Caco-2 (cell line): ENCODE measurements at regions not wholly inside any gene's neighbourhood (a gene's known extent, or its start where the extent isn't known, plus 50 kb on each side); places are given as distances from the start of the nearest gene placed in this dataset.

ENCODE experiments used
- BruUV-seq: library from RNA; stranded (reverse); fragments of 400-500 nt; replicated peaks from 2 replicates; lab custom pipeline; 2021; lab: Mats Ljungman, UMichigan
- CTCF ChIA-PET: fragments of 300-600 bp; sonication (Branson Sonifier 250); formaldehyde crosslinking; loops from one replicate; lab custom pipeline; 2022; ENCODE audit warnings: antibody characterized with exemption; lab: Charles Lee
- POLR2A ChIA-PET: fragments of 300-600 bp; sonication (Branson Sonifier 250); formaldehyde crosslinking; loops from one replicate; lab custom pipeline; 2022; ENCODE audit warnings: antibody characterized with exemption; lab: Charles Lee
- DNase-seq, 2 experiments: peaks; one replicate each; pipeline versions ENCODE4 v3.0.0 to v3.0.0-alpha.2; 2020 to 2022
- H3K27me3 ChIP-seq: replicated peaks from 2 replicates; pipeline ENCODE4 v1.6.0; 2011; ENCODE audit warnings: low read length; ENCODE audit not compliant: control insufficient read depth, insufficient read depth
- H3K36me3 ChIP-seq: 2 replicates; pipeline ENCODE4 v1.5.1; 2011; ENCODE audit warnings: low read length; ENCODE audit not compliant: control insufficient read depth, insufficient read depth
- H3K4me1 ChIP-seq: fragments of 250-450 bp; sonication (Bioruptor Pico); 2 replicates; pipeline ENCODE4 v1.5.1; 2020; ENCODE audit warnings: mild to moderate bottlenecking
- H3K4me3 ChIP-seq: 2 replicates; pipeline ENCODE4 v1.5.1; 2011; ENCODE audit warnings: low read depth, mild to moderate bottlenecking, control low read depth, low read length
- H3K9me3 ChIP-seq: fragments of 250-450 bp; sonication (Bioruptor Pico); 2 replicates; pipeline ENCODE4 v1.5.1; 2020; ENCODE audit warnings: mild to moderate bottlenecking, moderate library complexity
- H3K27ac Mint-ChIP-seq: one replicate; pipeline ENCODE4 v1.8.0; 2022; ENCODE audit warnings: mixed read lengths; ENCODE audit not compliant: unreplicated experiment
- H3K27me3 Mint-ChIP-seq: one replicate; pipeline ENCODE4 v1.8.0; 2022; ENCODE audit warnings: mixed read lengths; ENCODE audit not compliant: insufficient read depth, unreplicated experiment
- H3K36me3 Mint-ChIP-seq: one replicate; pipeline ENCODE4 v1.8.0; 2022; ENCODE audit warnings: mild to moderate bottlenecking, mixed read lengths; ENCODE audit not compliant: insufficient read depth, unreplicated experiment
- H3K4me1 Mint-ChIP-seq: one replicate; pipeline ENCODE4 v1.8.0; 2022; ENCODE audit warnings: low read depth, mixed read lengths; ENCODE audit not compliant: unreplicated experiment
- H3K4me3 Mint-ChIP-seq: one replicate; pipeline ENCODE4 v1.8.0; 2022; ENCODE audit warnings: mild to moderate bottlenecking, moderate library complexity, mixed read lengths; ENCODE audit not compliant: unreplicated experiment
- H3K9me3 Mint-ChIP-seq: one replicate; pipeline ENCODE4 v1.8.0; 2022; ENCODE audit warnings: mixed read lengths; ENCODE audit not compliant: unreplicated experiment
- intact Hi-C: fragments of 100-400 bp; cut with micrococcal nuclease; formaldehyde crosslinking; loops from one replicate; pipeline ENCODE4 v1.10.0; 2022; ENCODE audit not compliant: unreplicated experiment
- TF ChIP-seq, protein P1 (sequence below), 2 experiments: fragments of 200-600 bp in 1 of 2; IDR thresholded peaks; 1 replicate in 1 of 2; 2 replicates in 1 of 2; pipeline versions ENCODE4 v1.5.1 to v1.8.0; 2011 to 2022; ENCODE audit warnings: antibody characterized with exemption in 1 of 2, control low read depth in 1 of 2, inconsistent platforms in 1 of 2, low read depth in 1 of 2, low read length in 1 of 2, mild to moderate bottlenecking in 1 of 2, moderate library complexity in 1 of 2; ENCODE audit not compliant: insufficient read depth in 1 of 2, severe bottlenecking in 1 of 2, unreplicated experiment in 1 of 2

DNA sequence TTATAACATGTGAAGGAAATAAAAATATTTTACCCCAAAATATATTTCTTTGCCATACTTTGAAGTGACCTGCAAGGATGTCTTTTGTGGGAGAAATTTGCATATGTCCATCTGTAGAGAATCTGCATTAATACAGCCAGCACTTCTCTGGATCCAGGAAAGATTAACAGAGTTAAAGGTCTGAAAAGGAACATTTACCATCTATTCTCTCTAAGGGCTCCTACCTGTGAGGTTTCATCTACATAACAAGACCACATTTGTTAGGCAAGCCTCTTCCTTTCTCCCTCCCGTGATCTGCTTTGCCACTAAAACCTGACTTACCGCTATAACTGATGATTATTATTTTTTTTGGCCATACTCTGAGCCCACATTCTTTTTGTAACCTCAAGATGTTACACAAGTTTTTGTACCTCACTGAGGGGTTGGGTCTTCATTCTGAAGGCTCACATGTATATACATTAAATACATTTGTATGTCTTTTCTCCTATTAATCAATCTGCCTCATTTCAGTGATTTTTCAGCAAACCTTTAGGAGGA is 129.4 kb downstream of the AKR1D1 start:
- H3K27ac Mint-ChIP-seq = no peak overlapping the region
- Histone ChIP-seq H3K9me3 (no peaks in the 10 kb centered on the region), H3K27me3 (no peaks in the 10 kb centered on the region), H3K36me3 (no peaks in the 10 kb centered on the region; the same call in 1 of the 2 replicates), H3K4me1 (no peaks in the 10 kb centered on the region), H3K4me3 (no peak overlapping the region)
- no peaks in the 10 kb centered on the region for H3K36me3 Mint-ChIP-seq
- TF ChIP-seq, protein P1, sequence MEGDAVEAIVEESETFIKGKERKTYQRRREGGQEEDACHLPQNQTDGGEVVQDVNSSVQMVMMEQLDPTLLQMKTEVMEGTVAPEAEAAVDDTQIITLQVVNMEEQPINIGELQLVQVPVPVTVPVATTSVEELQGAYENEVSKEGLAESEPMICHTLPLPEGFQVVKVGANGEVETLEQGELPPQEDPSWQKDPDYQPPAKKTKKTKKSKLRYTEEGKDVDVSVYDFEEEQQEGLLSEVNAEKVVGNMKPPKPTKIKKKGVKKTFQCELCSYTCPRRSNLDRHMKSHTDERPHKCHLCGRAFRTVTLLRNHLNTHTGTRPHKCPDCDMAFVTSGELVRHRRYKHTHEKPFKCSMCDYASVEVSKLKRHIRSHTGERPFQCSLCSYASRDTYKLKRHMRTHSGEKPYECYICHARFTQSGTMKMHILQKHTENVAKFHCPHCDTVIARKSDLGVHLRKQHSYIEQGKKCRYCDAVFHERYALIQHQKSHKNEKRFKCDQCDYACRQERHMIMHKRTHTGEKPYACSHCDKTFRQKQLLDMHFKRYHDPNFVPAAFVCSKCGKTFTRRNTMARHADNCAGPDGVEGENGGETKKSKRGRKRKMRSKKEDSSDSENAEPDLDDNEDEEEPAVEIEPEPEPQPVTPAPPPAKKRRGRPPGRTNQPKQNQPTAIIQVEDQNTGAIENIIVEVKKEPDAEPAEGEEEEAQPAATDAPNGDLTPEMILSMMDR (IDR thresholded peaks at IDR 0.05; ENCODE audit: insufficient read depth in 1 of 2, low read depth in 1 of 2, low read length in 1 of 2, severe bottlenecking in 1 of 2, unreplicated experiment in 1 of 2) = no peak
- no peaks in the 10 kb centered on the region for H3K4me1 Mint-ChIP-seq
- DNase-seq = no peak
- no peak overlapping the region for H3K4me3 Mint-ChIP-seq
- CTCF ChIA-PET = no interaction called here
- H3K27me3 Mint-ChIP-seq = no peaks in the 10 kb centered on the region
- intact Hi-C loops = no loop called here
- POLR2A ChIA-PET = no interaction called here
- BruUV-seq = no TSS peak
- peaks cover 19% of the 10 kb centered on the region for H3K9me3 Mint-ChIP-seq

DNA sequence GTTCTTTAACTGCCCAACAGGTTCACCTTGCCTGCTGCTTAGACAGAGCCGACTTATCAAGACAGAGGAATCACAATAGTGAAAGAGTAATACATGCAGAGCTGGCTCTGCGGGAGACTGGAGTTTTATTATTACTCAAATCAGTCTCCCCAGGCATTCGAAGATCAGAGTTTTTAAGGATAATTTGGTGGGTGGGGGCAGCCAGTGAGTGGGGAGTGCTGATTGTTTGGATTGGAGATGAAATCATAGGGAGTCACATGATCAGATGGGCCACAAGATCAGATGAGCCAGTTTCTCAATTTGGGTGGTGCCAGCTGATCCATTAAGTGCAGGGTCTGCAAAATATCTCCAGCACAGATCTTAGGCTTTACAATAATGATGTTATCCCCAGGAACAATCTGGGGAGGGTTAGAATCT is 131.3 kb downstream of the AKR1D1 start:
- TF ChIP-seq, protein P1 (IDR thresholded peaks at IDR 0.05; ENCODE audit: insufficient read depth in 1 of 2, low read depth in 1 of 2, low read length in 1 of 2, severe bottlenecking in 1 of 2, unreplicated experiment in 1 of 2) = no peak
- H3K9me3 Mint-ChIP-seq = peaks cover 19% of the 10 kb centered on the region
- H3K4me3 Mint-ChIP-seq = no peak overlapping the region
- Histone ChIP-seq H3K4me3 (no peak overlapping the region), H3K9me3 (no peaks in the 10 kb centered on the region), H3K4me1 (peaks cover 13% of the 10 kb centered on the region), H3K27me3 (no peaks in the 10 kb centered on the region), H3K36me3 (no peaks in the 10 kb centered on the region; the same call in 1 of the 2 replicates)
- CTCF ChIA-PET = no interaction called here
- intact Hi-C loops = no loop called here
- peaks cover 4% of the 10 kb centered on the region for H3K36me3 Mint-ChIP-seq
- POLR2A ChIA-PET = no interaction called here
- no peaks in the 10 kb centered on the region for H3K27me3 Mint-ChIP-seq
- no peak for DNase-seq
- H3K4me1 Mint-ChIP-seq = peaks cover 8% of the 10 kb centered on the region
- BruUV-seq = no TSS peak
- H3K27ac Mint-ChIP-seq = no peak overlapping the region

- H3K36me3 Mint-ChIP-seq = peaks cover 8% of the 10 kb centered on the region
- peaks cover 10% of the 10 kb centered on the region for H3K4me1 Mint-ChIP-seq
- H3K27me3 Mint-ChIP-seq = no peaks in the 10 kb centered on the region
- TF ChIP-seq, protein P1 (IDR thresholded peaks at IDR 0.05; ENCODE audit: insufficient read depth in 1 of 2, low read depth in 1 of 2, low read length in 1 of 2, severe bottlenecking in 1 of 2, unreplicated experiment in 1 of 2) = no peak
- H3K9me3 Mint-ChIP-seq = peaks cover 19% of the 10 kb centered on the region
- intact Hi-C loops = no loop called here
- no peak overlapping the region for H3K4me3 ChIP-seq
- no peaks in the 10 kb centered on the region; the same call in 1 of the 2 replicates for H3K36me3 ChIP-seq
- H3K4me3 Mint-ChIP-seq = no peak overlapping the region
- no peaks in the 10 kb centered on the region for H3K9me3 ChIP-seq
- CTCF ChIA-PET = no interaction called here
- POLR2A ChIA-PET = no interaction called here
- no peak overlapping the region for H3K27ac Mint-ChIP-seq
- peaks cover 18% of the 10 kb centered on the region for H3K4me1 ChIP-seq
- no peaks in the 10 kb centered on the region for H3K27me3 ChIP-seq
- no TSS peak for BruUV-seq
- DNase-seq = no peak
Observed at GRCh38 chr7:138208142-138208570, 131.9 kb downstream of the AKR1D1 start.
